H1 (cell line): ENCODE measurements at regions not wholly inside any gene's neighbourhood (a gene's known extent, or its start where the extent isn't known, plus 50 kb on each side); places are given as distances from the start of the nearest gene placed in this dataset.

Experiments
- EZH2 ChIP-seq: fragments of 200-600 bp; sonication (generic); IDR thresholded peaks from 2 replicates; pipeline ENCODE4 v1.7.1; 2012; ENCODE audit warnings: low read depth, mild to moderate bottlenecking, moderate library complexity, low read length, inconsistent platforms; ENCODE audit not compliant: severe bottlenecking
- GABPA ChIP-seq: IDR thresholded peaks from 2 replicates; pipeline ENCODE4 v1.6.1; 2011; ENCODE audit warnings: mild to moderate bottlenecking, low read length, moderate library complexity, borderline replicate concordance; ENCODE audit not compliant: insufficient read depth
- GTF2F1 ChIP-seq: IDR thresholded peaks from 2 replicates; pipeline ENCODE4 v1.6.1; 2012; ENCODE audit warnings: low read depth, low read length, improper control_type of control experiment, borderline replicate concordance
- POLR2AphosphoS5 ChIP-seq: IDR thresholded peaks from 2 replicates; pipeline ENCODE4 v1.6.1; 2011; ENCODE audit warnings: low read depth, low read length
- TAF1 ChIP-seq: IDR thresholded peaks from 2 replicates; pipeline ENCODE4 v1.6.1; 2011; ENCODE audit warnings: mild to moderate bottlenecking, low read depth, low read length
- TF ChIP-seq, protein P1 (sequence below), 3 experiments: IDR thresholded peaks; 1 replicate in 2 of 3; 2 replicates in 1 of 3; pipeline versions ENCODE4 v1.5.1 to v1.6.1; 2011; ENCODE audit warnings: low read length in 3 of 3, mild to moderate bottlenecking in 3 of 3, inconsistent platforms in 2 of 3, low read depth in 1 of 3, moderate library complexity in 1 of 3; ENCODE audit not compliant: insufficient read depth in 1 of 3; ENCODE audit errors: control extremely low read depth in 1 of 3

DNA sequence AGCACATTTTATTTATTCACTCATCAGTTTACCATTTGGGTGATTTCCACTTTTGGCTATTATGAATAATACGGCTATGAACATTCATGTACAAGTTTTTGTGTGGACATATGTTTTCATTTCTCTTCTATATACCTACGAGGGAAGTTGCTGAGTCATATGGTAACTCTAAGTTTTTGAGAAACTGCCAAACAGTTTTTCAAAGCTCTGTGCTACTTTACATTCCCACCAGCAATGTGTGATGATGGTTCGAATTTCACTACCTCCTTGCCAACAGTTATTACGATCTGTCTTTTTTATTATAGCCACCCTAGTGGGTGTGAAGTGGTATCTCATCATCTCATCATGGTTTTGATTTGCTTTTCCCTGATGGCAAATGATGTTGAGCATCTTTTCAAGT lies 63.7 kb upstream of the MRTFB start:
- TF ChIP-seq TAF1 (no peak), EZH2 (no peak), GABPA (no peak), POLR2AphosphoS5 (no peak), GTF2F1 (no peak)
- TF ChIP-seq, protein P1, sequence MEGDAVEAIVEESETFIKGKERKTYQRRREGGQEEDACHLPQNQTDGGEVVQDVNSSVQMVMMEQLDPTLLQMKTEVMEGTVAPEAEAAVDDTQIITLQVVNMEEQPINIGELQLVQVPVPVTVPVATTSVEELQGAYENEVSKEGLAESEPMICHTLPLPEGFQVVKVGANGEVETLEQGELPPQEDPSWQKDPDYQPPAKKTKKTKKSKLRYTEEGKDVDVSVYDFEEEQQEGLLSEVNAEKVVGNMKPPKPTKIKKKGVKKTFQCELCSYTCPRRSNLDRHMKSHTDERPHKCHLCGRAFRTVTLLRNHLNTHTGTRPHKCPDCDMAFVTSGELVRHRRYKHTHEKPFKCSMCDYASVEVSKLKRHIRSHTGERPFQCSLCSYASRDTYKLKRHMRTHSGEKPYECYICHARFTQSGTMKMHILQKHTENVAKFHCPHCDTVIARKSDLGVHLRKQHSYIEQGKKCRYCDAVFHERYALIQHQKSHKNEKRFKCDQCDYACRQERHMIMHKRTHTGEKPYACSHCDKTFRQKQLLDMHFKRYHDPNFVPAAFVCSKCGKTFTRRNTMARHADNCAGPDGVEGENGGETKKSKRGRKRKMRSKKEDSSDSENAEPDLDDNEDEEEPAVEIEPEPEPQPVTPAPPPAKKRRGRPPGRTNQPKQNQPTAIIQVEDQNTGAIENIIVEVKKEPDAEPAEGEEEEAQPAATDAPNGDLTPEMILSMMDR (IDR thresholded peaks at IDR 0.05; ENCODE audit: control extremely low read depth in 1 of 3, insufficient read depth in 1 of 3, low read depth in 1 of 3, low read length in 3 of 3), result no peak
